AML-193 (cell line): ENCODE measurements at regions not wholly inside any gene's neighbourhood (a gene's known extent, or its start where the extent isn't known, plus 50 kb on each side); places are given as distances from the start of the nearest gene placed in this dataset.

Experiments
- DNase-seq, 2 experiments: peaks; one replicate each; lab custom pipeline; 2025; lab: John Stamatoyannopoulos, UW

- no peak for DNase-seq
Observed at GRCh38 chr3:62981962-62982361, 106.7 kb upstream of the CADPS start.

GRCh38 chr3:62982795-62983455, 107.7 kb upstream of the CADPS start:
- DNase-seq, result no peak

GRCh38 chr3:62986061-62986460, 110.8 kb upstream of the CADPS start:
- DNase-seq, result no peak

- DNase-seq, result no peak
Observed at GRCh38 chr3:62987721-62988120, 112.5 kb upstream of the CADPS start.

- no peak for DNase-seq
Observed at GRCh38 chr3:62990704-62991413, 115.6 kb upstream of the CADPS start.

- DNase-seq, result no peak
Observed at GRCh38 chr3:62992520-62992919, 117.3 kb upstream of the CADPS start.

- DNase-seq, result no peak
Observed at GRCh38 chr3:62995119-62995518, 119.9 kb upstream of the CADPS start.

GRCh38 chr3:62995530-62995929, 120.3 kb upstream of the CADPS start:
- no peak for DNase-seq

GRCh38 chr3:62997369-62997768, 122.2 kb upstream of the CADPS start:
- no peak for DNase-seq

- no peak for DNase-seq
Observed at GRCh38 chr3:62999158-62999557, 123.9 kb upstream of the CADPS start.

- DNase-seq, result no peak
Observed at GRCh38 chr3:62999791-63000190, 124.6 kb upstream of the CADPS start.

- no peak for DNase-seq
Observed at GRCh38 chr3:63004448-63004847, 129.2 kb upstream of the CADPS start.

GRCh38 chr3:63015614-63016309, 140.5 kb upstream of the CADPS start:
- DNase-seq, result no peak

- DNase-seq, result no peak
Observed at GRCh38 chr3:63022114-63022513, 146.9 kb upstream of the CADPS start.

GRCh38 chr3:63026722-63027121, 151.5 kb upstream of the CADPS start:
- no peak for DNase-seq

GRCh38 chr3:63029326-63029725, 154.1 kb upstream of the CADPS start:
- DNase-seq, result no peak

- no peak for DNase-seq
Observed at GRCh38 chr3:63029921-63030320, 154.7 kb upstream of the CADPS start.

GRCh38 chr3:63030666-63031065, 155.4 kb upstream of the CADPS start:
- DNase-seq, result no peak

- no peak for DNase-seq
Observed at GRCh38 chr3:63032881-63033280, 157.7 kb upstream of the CADPS start.

- DNase-seq, result no peak
Observed at GRCh38 chr3:63034101-63034500, 158.9 kb upstream of the CADPS start.

GRCh38 chr3:63037116-63037515, 161.9 kb upstream of the CADPS start:
- no peak for DNase-seq

- DNase-seq, result no peak
Observed at GRCh38 chr3:63042833-63043232, 167.6 kb upstream of the CADPS start.

GRCh38 chr3:63043631-63044030, 168.4 kb upstream of the CADPS start:
- DNase-seq, result no peak
